ENCODE measurements at regions not wholly inside any gene's neighbourhood (a gene's known extent, or its start where the extent isn't known, plus 50 kb on each side); places are given as distances from the start of the nearest gene placed in this dataset.

DNA sequence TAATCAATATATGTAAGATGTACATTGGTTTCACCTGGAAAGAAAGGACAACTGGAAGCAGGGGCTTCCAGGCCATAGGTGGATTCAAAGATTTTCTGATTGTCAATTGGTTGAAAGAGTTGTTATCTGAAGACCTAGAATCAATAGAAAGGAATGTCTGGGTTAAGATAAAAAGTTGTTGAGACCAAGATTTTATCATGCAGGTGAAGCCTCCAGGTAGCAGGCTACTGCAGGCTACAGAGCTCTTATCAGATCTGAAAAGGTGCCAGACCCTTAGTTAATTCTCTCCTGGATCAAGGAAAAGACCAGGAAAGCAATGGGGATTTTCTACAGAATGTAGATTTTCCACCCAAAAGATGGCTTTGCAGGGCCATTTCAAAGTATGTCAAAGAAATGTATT, 487.2 kb downstream of the BTBD3 start:
- DNase-seq (ENCODE audit: low read depth, low spot score), result no peak
- Histone ChIP-seq H3K4me1 (ENCODE audit: control insufficient read depth, extremely low read depth, insufficient read depth, low read length) (no peaks in the 10 kb centered on the region), H3K4me3 (replicated peaks in 1 of 3; ENCODE audit: insufficient read depth in 1 of 3, low read depth in 1 of 3, low read length in 3 of 3) (no peak overlapping the region), H3K27me3 (ENCODE audit: control insufficient read depth in 2 of 2, insufficient read depth in 2 of 2, low read length in 2 of 2) (no peaks in the 10 kb centered on the region), H3K36me3 (ENCODE audit: control insufficient read depth in 2 of 2, extremely low read depth in 1 of 2, insufficient read depth in 2 of 2, low read length in 2 of 2) (no peaks in the 10 kb centered on the region), H3K4me2 (ENCODE audit: insufficient read depth, low read length) (no peak overlapping the region), H3K9me1 (replicated peaks; ENCODE audit: control insufficient read depth, extremely low read depth, insufficient read depth, low read length) (no peaks in the 10 kb centered on the region), H2AFZ (ENCODE audit: low read depth, low read length) (no peak overlapping the region), H3K79me2 (ENCODE audit: control insufficient read depth, insufficient read depth, low read length) (no peaks in the 10 kb centered on the region), H4K20me1 (replicated peaks; ENCODE audit: control insufficient read depth, extremely low read depth, insufficient read depth, low read length) (no peaks in the 10 kb centered on the region), H3K9me3 (replicated peaks; ENCODE audit: control insufficient read depth, insufficient read depth, low read length) (peaks cover 2% of the 10 kb centered on the region), H3K27ac (ENCODE audit: insufficient read depth, low read depth, low read length) (no peak overlapping the region), H3K9ac (replicated peaks; ENCODE audit: extremely low read depth, insufficient read depth, low read length) (no peak overlapping the region)
- no peak for FAIRE-seq
- ChIA-PET CTCF (no interaction called here), POLR2A (no interaction called here)
- dilution Hi-C loops (cut with MboI; ENCODE audit: extremely low pct_ligation_motif_present, low sequenced_read_pairs), result no loop called here
- no peak for TF ChIP-seq POLR2AphosphoS5 (IDR thresholded peaks at IDR 0.05; ENCODE audit: insufficient read depth, low read depth, low read length)
- no peak for TF ChIP-seq POLR2A (IDR thresholded peaks at IDR 0.05; ENCODE audit: low read depth, low read length)
- TF ChIP-seq GATA2 (IDR thresholded peaks at IDR 0.05; ENCODE audit: insufficient read depth, insufficient read length, low read depth, low read length), result no peak
- no peak for TF ChIP-seq MAX (IDR thresholded peaks at IDR 0.05; ENCODE audit: insufficient read depth, insufficient read length)
- no peak for TF ChIP-seq CTCF (IDR thresholded peaks at IDR 0.05; ENCODE audit: extremely low read depth in 1 of 2, insufficient read depth in 1 of 2, low read depth in 1 of 2, low read length in 2 of 2)
- no peak for TF ChIP-seq EZH2 (IDR thresholded peaks at IDR 0.05; ENCODE audit: borderline replicate concordance, low read depth, low read length, severe bottlenecking)
- TF ChIP-seq JUN (IDR thresholded peaks at IDR 0.05; ENCODE audit: borderline replicate concordance, insufficient read depth, insufficient read length, low read depth), result no peak
- TF ChIP-seq FOS (IDR thresholded peaks at IDR 0.05; ENCODE audit: borderline replicate concordance, insufficient read depth, low read length), result no peak
- TF ChIP-seq MYC (IDR thresholded peaks at IDR 0.05; ENCODE audit: low read depth, low read length), result no peak
- no TSS peak for BruUV-seq (replicated peaks)
- intact Hi-C loops (cut with micrococcal nuclease), result no loop called here
